Sciatic nerve (tissue), 2 donors: ENCODE measurements at regions not wholly inside any gene's neighbourhood (a gene's known extent, or its start where the extent isn't known, plus 50 kb on each side); places are given as distances from the start of the nearest gene placed in this dataset.
"Not testable (repeated sequence)": the region's sequence is repeated elsewhere in the genome, so short reads cannot be mapped to it uniquely, and the experiment has no call there.

Experiments used
- ATAC-seq: fragments of 200-7000 bp; cut with Tn5 transposase; one replicate; pipeline ENCODE4 v1.9.1; 2020; ENCODE audit warnings: mild to moderate bottlenecking, moderate library complexity
- DNase-seq: peaks from one replicate; pipeline ENCODE4 v3.0.0-alpha.2; 2020; ENCODE audit warnings: low spot score
- intact Hi-C: fragments of 100-400 bp; cut with DNase I; formaldehyde crosslinking; loops from one replicate; pipeline ENCODE4 v1.14.2; 2022
- donor health status: DM: no; HTN: no; CAD: no.
- donor health status: DM: no; HTN: no; CAD: no.

DNA sequence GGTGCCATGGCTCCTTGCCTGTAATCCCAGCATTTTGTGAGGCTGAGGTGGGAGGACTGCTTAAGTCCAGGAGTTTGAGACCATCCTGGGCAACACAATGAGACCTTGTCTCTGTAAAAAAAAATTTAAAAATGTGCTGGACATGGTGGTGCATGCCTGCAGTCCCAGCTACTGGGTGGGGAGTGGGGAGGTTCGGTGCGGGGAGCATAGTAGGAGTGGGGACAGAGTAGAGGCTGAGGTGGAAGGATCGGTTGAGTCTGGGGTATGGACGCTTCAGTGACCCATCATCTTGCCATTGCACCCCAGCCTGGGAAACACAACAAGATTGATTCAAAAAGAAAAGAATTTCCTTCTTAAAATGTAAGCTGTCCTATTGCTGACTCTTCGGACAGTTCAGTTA lies 1490.0 kb upstream of the GBE1 start:
- no peak for ATAC-seq
- intact Hi-C loops, result no loop called here
- DNase-seq, result no peak

DNA sequence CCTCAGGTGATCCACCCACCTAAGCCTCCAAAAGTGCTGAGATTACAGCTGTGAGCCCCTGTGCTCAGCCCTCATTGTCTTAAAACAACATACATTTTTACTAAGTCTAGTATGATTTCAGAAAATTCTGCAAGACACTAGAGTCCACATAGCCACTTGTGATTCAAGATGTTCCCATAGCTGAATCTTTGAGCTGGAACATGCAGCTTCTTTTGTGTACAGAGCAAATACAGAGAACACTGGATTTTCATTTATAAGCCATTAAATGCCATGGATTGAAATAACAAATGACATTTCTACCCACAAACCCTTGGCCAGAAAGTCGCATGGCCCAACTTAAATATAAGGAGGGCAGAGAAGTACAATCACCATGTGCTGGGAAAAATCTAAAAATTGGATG lies 1489.2 kb upstream of the GBE1 start:
- intact Hi-C loops, result no loop called here
- ATAC-seq, result no peak

DNA sequence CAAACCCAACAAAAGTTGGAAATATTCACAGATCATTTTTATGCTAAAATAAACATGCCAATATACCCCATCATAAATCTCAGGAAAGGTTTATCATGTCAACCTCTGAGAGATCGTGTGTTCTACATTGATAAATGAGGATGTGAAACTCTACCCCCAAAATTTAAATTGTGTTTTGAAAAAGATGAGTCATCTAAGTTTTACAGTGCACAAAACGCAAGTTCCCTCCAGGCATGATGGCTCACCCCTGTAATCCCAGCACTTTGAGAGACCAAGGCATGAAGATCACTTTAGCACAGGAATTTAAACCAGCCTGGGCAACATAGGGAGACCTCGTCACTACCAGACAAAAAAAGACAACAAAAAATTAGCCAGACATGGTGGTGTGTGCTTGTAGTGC lies 1487.0 kb upstream of the GBE1 start:
- no peak for DNase-seq
- no peak for ATAC-seq
- intact Hi-C loops, result no loop called here

More for the DNA sequence above, 1489.2 kb upstream of the GBE1 start:
- no peak for DNase-seq

DNA sequence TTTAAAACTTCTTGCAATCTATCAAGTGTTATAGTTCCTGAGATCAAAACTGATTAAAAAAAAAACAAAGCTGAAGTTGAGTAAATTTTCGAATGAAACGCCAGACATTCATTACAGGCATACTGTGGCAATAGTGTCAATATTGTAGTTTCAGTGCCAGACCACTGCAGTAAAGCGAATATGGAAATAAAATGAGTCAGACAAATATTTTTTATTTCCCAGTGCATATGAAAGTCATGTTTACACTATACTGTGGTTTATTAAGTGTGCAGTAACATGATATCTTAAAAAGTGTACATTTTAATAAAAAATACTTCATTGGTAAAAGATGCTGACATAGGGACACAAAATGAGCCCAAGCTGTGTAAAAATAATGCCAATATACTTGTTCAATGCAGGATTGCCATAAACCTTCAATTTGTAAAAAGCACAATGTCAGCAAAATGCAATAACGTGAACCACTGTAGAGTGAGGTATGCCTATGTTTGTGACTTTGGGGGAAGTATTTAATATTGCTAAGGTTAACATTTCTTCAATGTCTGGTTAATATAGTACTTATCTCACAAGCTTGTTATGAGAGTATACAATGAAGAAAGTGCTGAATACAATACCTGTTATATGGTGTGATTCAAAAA lies 1473.9 kb upstream of the GBE1 start:
- intact Hi-C loops, result no loop called here
- ATAC-seq, result no peak
- DNase-seq, result no peak

DNA sequence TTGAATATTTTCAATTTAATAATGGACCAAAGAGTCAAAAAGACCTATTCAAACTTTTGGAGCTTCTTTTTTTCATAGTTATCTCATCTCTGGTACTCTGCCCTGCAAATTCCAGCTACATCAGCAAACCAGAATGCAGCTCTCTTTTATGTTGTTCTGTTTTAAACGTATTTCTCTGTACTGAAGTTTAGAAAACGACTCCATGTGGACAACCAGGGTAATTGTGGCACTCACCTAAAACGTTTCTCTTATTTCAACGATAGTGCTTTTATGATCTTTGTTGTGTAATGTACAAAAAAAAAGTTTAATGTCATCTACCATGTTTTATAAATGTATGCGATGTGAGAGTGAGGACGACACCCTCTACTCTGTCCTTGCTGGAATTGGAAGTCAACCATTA lies 1472.3 kb upstream of the GBE1 start:
- DNase-seq, result no peak
- intact Hi-C loops, result no loop called here
- no peak for ATAC-seq

DNA sequence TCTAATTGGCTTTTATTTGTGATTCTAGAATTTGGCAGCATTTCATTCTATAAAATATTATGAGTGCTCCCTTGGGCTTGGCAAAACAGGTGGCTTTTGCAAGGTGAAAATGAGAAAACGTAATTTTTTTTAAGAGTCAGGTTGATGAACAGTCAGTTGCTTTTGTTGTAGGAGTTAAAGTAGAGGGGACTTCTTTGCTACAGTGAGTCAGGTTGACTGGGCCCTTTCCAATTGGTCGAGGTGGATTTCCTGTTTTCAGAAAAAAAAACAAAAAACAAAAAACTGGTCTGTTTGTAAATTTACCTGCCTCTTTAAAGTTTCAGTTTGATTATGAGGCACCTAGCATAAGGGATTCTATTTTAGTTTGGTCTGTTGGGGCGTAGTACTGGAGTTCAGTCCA lies 1469.4 kb upstream of the GBE1 start:
- intact Hi-C loops, result no loop called here
- no peak for DNase-seq
- no peak for ATAC-seq

DNA sequence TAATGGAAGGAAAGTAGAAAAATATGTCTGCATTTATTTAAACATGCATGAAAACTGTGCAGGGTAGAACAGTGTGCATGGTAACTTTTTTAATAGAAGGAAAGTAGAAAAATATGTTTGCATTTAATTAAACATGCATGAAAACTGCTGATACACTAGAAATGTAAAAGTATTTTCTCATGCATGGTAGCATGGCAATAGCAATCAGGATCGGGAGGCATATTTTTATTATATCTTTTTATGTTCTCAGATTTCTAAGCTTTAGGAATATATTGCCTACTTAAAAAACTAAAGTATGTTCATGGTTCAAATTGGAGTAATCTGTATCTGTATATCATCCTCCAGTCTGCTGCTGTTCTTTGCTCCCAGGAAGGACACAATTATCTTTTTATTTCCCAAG lies 1468.9 kb upstream of the GBE1 start:
- intact Hi-C loops, result no loop called here
- ATAC-seq (no peak), DNase-seq (no peak)

DNA sequence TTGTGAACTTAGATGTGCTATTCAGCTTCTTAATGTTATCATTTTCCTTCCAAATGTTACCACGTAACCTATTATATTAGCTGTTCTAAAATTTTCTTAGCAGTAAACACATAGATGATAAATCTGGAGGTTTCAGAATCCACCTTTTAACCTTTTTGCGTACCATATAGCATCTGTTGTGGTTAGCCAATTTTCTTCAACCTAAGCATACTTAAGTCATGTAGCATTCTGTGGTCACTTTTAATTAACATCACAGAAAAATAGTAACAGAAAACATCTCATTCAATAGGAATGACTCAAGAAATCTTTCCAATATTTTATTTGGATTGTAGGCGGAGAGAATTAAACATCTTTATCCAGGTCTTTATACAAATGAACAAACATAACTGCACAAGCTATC lies 1465.3 kb upstream of the GBE1 start:
- intact Hi-C loops, result no loop called here
- DNase-seq (no peak), ATAC-seq (no peak)

DNA sequence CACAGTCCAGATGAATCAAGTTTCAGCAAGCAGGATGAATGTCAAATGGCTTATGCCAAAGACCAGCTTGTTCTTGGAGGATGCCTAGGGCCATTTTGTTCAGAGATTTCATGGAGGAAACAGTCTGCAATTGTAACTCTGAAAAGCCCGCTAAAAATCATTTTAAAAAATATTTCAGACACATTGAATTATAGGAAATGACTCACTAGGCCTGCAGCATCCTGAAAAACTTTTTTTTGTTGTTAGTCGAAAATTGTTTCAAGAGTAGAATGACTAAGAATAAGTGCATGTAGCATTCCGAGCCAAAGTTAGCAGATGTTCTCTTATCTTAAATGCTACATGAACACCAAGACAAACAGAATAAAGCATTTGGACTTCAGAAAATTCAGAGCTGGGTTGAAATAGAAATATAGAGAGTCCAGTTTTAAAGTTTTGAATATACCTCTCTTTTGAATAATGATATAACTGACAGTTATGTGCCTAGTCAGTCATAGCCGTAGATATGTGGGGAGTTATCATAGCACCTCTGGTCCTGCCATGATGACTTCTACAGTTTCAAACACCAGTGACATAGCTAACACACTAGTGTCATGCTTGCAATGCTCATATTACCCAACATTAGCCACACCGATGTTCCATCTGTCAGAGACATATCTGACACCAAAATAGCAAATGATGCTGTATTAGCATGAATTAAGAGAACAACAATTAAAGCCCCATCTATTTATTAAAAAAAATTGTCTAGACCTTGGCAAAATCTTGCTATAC lies 1462.8 kb upstream of the GBE1 start:
- DNase-seq, result no peak
- no peak for ATAC-seq
- intact Hi-C loops, result no loop called here

DNA sequence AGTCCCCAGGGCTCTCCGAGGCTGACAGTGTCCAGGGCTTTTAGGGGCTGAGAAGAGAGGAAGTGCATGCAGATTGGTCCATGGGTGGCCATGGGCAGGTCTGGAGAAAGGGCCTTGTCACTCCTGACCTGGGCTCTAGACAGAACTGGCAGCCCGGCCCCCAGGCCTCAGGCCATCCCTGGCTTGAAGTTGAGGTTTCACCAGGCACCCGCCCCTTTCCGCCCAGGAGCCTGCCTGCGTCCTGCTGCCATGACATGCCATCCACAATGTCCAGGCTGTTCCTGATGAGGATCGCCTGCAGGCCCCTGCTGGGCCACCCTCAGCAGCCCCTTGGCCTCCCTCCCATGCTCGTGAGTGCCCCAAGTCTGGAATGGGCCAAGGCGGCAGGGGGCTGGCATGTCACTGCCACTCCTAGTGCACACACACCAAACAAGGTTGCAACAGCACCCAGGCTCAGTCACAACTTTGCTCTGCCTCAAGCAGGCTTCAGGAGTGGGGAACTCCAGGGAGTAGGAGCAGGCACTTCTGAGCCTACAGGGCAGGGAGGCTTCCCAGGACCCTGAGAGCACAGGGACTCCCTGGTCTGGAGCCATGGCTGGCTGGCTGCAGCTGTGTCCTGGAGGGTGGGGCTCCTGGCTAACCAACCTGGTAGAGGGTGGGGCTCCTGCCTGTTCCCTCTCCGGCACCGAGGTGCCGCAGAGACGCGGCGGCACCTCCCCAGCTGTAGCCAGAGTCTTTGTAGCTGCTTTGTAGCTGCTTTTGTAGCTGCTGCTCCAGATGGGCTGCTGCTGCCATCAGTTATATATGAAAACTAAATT lies 1457.1 kb upstream of the GBE1 start:
- intact Hi-C loops, result no loop called here
- DNase-seq (no peak), ATAC-seq (peak; percentile 32)

DNA sequence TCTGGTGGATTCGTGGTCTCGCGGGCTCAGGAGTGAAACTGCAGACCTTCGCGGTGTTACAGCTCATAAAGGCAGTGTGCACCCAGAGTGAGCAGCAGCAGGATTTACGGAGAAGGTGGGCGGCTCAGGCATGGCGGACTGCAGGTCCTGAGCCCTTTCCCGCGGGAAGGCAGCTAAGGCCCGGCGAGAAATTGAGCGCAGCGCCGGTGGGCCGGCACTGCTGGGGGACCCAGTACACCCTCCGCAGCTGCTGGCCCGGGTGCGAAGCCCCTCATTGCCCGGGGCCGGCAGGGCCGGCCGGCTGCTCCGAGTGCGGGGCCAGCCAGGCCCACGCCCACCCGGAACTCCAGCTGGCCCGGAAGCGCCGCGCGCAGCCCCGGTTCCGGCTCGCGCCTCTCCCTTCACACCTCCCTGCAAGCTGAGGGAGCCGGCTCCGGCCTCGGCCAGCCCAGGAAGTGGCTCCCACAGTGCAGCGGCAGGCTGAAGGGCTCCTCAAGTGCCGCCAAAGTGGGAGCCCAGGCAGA lies 1456.2 kb upstream of the GBE1 start:
- DNase-seq, ATAC-seq, intact Hi-C loops: not testable (repeated sequence)

DNA sequence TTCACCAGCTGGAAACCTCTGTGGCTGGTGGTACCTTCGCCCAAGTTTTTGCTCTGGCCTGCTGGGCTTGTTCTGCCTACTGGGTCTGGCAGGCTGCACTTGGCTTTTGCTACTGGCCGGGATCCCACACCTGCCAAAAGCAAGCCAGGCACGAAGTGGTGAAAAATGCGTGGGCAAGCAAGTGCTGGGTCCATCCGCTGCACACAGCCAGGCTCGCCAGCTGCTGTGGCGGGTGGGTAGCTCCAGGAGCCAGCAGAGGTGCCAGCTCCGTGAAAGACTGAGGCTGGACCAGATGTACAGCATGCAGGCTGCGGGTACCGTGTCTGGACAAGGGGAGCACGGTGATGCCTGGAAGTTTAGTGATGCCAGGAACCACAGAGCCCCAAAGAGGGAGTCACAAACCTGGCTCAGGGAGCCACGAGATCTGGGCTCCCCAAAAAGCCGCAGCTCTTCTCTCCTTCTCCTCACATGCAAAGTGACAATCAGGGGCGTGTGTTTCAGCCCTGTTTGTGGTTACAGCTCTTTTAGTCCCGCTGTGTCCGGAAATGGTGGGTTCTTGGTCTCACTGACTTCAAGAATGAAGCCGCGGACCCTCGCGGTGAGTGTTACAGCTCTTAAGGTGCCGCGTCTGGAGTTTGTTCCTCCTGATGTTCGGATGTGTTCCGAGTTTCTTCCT lies 1455.6 kb upstream of the GBE1 start:
- DNase-seq (no peak), ATAC-seq (no peak)
- intact Hi-C loops, result no loop called here

DNA sequence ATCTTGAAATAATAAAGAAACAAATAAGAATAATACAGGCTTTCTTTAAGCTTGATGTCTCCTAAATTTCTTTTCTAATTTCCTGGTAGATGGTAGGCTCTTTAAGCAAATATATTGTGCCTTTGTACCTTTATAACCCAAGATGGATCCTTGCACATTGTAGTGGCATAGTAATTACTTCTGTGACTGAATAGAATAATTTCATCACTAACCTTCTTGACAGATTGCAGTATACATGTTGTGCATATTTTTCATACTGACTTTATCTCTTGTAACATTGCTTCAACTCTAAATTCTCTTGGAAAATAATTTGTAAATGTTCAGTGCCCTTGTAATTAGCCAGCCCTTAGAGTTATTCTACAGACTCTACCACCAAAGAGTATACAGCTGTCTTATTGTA lies 1433.8 kb upstream of the GBE1 start:
- DNase-seq (no peak), ATAC-seq (no peak)
- intact Hi-C loops, result no loop called here

DNA sequence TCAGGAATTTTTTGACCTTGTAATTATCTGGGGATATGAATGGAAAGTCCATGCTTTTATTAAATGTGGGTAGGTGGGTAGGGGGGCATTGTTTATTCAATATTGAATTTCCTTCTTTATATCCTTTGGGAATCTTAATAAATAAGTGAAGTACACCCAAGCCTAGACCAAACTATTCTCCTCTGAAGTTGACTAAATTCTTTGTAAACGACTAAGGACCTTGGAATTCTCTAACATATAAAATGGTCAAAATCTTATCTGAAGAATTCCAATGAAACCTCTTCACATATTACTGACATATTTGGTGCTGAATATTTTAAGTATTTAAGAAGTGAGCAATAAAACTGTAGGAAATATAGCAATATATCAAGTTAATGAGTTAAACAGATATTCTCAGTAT lies 1432.1 kb upstream of the GBE1 start:
- intact Hi-C loops, result no loop called here
- DNase-seq (no peak), ATAC-seq (no peak)

DNA sequence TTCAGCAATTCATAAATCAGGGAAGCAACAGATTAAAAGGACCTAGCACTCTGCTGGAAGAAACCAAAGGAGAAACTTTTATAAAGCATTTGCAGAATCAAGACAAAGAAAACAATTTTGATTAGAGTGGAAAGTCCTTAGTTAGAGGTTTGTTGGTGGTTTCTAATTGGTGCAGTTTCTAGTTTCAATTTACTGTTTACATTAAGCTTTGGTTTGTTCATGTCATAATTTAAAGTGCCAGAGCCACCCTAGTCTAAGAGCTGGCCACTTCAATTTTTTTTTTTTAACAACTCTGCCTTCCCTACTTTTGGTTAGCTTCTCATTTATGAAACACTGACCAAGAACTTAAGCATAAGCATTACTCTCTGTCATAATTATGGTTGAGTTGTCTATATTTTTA lies 1428.2 kb upstream of the GBE1 start:
- intact Hi-C loops, result no loop called here
- no peak for DNase-seq
- no peak for ATAC-seq

DNA sequence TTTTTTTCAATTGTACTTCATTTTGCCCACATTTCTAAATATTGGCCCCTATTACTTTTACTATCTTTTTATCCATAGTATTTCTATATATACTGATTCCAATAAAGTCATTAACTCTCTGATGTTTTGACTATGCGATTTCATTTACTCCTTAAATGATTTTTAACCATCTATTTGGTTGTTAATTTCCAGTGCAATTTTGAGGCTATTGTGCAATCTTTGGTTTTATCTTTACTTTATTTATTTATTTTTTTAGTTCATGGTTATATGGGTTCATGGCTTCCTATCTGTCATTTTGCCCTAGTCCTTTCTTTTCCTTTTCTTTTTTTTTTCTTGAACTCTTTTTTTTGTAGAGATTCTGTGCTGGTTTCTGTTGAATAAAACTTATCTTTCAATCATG lies 1408.0 kb upstream of the GBE1 start:
- ATAC-seq (no peak), DNase-seq (no peak)
- intact Hi-C loops, result no loop called here

DNA sequence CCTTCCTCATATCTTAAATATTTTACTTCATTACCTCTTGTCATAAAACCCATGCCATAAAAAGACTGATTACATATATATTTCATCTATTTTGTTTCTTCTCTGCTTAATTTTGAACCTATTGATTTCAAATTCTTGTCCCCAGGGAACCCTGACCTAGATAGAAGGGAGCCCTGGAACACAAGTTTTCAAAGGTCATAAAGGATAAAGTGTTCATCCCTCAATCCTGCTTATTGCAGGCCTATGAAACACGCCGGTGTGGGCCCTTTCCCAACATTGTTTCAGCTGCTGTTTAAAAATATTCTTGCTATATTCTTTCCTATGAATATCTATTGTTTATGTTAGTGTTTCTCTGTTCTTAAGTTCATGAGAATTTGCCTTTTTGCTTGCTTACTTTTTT lies 1389.5 kb upstream of the GBE1 start:
- no peak for DNase-seq

DNA sequence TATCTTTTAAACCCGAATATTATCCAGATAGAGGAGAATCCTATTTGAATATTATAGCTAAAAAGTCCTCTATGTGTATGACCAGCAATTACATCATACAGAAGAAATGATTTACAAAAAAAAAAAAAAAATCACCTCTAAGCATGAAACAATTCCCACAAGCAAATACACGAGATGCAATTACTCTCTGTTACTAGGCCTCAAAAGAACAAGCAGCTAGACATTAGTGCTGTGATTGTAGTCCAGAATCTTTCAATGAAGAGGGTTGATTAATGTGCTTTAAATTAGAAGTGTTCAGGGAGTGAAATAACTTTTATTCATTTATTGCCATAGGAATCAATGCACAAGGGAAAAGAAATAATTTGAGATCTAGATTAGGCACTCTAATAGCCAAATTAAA lies 1379.5 kb upstream of the GBE1 start:
- no peak for DNase-seq
- intact Hi-C loops, result no loop called here
- ATAC-seq, result no peak

More for the DNA sequence above, 1389.5 kb upstream of the GBE1 start:
- no peak for ATAC-seq
- intact Hi-C loops, result no loop called here

DNA sequence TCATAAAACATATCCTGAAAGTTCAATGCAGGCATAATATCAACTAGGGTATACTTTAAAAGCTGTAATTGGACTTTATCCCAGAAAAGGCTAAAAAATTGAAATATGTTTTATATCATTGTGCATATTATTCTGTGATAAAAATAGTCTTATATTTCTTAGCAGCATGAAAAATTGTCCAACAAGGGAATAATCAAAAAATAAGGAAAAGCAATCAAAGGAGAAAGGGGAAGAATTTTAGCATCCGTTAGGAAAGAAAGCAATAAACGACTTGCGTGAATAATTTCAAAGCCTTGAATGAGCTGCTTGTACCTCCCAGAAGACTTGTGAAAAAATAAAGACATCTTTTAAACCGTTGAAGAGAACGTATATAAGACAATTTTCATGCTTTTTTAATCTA lies 1369.8 kb upstream of the GBE1 start:
- ATAC-seq (no peak), DNase-seq (no peak)
- intact Hi-C loops, result no loop called here
